HG02642 (cell line): ENCODE measurements at regions not wholly inside any gene's neighbourhood (a gene's known extent, or its start where the extent isn't known, plus 50 kb on each side); places are given as distances from the start of the nearest gene placed in this dataset.

ENCODE experiments used
- ATAC-seq: cut with Tn5 transposase; IDR thresholded peaks from one replicate; pipeline ENCODE4 v1.9.1; 2021; ENCODE audit warnings: mild to moderate bottlenecking; ENCODE audit not compliant: unreplicated experiment, poor library complexity

DNA sequence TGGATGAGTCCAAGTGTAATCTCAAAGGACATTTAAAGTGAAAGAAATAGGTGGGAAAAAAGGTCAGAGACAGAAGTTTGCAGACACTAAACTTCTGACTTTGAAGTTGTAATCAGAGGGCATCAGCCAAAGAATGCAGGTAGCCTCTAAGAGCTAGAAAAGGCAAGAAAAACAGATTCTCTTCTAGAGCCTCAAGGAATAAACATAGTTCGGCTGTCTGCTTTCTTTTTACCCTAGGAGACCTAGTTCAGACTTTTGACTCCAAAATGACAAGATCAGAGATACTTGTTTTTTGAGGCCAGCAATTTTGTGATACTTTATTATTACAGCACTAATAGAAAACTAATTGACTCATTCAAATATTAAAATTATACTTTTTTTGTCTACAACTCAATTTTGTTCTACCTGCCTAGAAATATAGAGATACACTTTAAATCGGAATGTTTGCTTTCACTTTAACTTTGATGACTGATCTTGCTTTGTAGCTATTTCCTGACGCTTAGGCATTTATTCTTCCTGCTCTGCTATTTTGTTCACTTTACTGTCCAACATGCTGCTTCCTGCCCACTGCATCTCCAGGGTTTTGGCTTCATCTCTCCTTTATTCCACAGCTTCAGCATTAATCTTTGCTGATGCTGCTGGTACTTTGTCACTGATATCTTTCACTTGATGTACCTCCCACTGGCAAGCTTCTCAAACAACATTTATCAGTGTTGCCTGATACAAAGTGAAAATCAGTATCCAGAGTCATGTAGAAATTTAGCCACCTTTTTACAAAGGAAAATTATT is 272.5 kb downstream of the DSEL start:
- peak; percentile 58 for ATAC-seq

DNA sequence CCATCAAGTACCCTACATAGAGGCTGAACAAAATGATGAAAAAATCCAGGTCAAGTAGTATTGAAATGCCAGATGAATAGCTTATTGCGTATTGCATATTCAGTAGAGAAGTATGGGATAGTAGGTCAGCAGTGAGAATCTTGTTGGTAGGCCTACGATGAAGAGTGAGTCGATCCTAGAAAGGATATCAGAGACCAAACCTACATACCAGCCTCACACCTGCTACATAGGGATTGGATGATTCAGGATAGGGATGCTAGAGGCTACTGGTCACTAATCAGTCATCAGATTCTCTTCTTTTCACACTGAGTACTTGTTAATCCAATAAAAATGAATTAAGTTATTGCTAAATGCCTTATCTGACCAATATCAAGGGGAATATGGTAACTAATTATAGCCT is 274.5 kb downstream of the DSEL start:
- no peak for ATAC-seq

DNA sequence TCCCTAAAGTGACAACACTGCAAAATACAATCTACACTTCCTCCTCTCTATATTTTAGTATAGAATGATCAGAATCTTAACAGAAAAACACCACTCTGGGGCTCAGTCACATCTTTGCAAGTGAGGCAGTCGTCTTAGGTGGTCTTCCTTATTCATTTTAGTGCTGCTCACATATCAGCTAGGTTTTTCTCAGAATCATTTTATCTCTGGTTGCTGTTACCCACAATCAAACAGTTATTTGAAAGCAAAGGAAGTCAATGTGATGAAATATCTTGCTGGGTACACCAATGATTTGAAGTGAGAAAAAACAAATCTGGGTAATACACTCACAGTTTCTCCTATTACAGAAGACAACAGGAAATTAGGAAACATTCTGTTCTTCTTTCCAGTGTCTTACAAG is 275.2 kb downstream of the DSEL start:
- ATAC-seq, result no peak

DNA sequence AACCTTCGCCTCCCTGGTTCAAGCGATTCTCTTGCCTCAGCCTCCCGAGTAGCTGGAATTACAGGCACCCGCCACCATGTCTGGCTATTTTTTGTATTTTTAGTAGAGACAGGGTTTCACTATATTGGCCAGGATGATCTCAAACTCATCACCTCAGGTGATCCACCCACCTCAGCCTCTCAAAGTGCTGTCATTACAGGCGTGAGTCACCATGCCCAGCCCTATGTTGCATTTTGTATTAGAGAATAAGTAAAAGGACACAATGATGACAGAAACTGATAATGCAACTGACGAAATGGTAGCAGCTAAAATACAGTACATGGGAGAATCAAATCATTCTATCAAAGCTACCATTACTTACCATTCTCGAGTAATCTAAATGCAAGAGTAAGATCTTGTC is 276.7 kb downstream of the DSEL start:
- ATAC-seq, result no peak

DNA sequence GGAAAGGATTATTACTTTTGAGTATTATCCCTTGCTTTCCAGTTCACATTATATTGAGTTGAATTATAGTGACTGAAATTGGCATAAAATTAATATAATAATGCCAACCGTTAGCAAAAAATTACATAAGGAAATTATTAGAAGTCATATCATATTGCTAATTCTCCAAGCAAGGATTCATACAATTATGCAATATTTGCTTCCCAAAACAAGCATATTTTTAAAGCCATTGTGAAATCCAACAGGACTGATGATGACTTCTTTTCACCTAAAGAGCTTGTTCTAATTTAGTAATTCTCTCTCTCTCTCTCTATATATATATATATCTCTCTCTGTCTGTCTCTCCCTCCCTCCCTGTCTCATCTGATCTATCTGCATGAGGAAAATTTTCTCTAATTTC is 283.5 kb downstream of the DSEL start:
- no peak for ATAC-seq

DNA sequence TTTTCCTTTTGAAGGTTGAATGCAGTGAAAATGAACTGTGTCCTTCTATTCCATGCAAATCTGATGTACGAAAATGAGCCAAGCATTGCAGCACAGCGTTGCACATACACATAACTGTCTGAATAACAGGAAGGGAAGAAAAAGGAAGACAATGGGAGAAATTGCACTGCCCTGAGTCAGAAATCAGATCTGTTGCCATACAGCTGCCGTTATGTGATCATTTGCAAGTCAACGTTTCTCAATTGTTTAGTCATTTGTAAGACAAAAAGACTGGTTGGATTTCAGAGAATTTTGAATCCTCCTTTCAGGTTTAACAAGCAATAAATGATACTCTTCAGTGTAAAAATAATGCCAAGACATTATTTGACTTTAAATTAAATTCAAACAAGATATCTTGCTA is 284.1 kb downstream of the DSEL start:
- no peak for ATAC-seq

DNA sequence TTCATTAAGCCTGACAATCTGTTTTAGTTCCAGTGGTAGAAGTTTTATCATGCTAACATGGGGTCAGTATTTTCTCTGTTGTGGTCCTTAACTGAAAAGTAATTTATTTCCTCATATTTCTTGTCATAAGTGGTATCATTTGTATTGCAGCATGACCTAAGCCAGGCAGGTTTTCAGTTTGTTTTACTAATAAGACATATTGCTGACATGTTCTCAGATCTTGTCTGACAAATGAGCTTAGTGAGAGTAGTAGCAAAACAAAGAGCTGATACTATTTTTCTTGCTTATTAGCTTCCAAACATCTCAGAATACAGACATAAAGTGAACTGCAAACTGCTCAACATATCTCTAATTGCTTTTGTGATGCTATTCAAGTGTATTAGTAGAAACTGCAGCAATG is 293.6 kb downstream of the DSEL start:
- no peak for ATAC-seq

DNA sequence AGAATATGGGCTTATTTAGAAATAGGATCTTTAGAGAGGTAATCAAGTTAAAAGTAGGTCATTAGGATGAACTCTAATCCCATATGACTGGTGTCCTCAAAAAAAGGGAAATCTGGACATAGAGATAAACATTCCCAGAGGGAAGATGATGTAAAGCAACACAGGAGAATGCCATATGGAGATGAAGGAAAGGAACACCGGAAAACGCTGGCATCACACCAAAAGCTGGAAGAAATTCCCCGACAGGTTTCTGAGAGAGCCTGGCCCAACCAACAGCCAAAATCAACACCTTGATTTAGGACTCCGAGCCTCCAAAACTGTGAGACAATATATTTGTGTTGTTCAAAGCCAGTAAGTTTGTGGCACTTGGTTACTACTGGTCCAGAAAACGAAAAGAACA is 296.7 kb downstream of the DSEL start:
- ATAC-seq, result no peak

DNA sequence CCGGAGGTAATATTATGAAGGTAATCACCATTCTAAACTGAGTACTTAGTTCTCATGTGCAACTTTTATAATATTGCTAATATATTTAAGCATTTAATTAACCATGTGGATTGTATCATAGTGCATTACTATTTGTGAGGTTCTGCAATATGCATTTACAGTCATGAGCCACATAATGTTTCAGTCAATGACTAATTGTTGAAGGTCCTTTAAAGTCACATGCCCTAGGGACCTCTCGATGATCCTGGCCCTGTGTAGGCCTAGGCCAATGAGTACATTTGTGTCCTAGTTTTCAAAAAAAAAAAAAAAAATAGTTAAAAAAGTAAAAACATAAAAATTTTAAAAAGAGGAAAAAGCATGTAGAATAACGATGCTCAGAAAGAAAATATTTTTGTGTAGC is 298.0 kb downstream of the DSEL start:
- no peak for ATAC-seq

DNA sequence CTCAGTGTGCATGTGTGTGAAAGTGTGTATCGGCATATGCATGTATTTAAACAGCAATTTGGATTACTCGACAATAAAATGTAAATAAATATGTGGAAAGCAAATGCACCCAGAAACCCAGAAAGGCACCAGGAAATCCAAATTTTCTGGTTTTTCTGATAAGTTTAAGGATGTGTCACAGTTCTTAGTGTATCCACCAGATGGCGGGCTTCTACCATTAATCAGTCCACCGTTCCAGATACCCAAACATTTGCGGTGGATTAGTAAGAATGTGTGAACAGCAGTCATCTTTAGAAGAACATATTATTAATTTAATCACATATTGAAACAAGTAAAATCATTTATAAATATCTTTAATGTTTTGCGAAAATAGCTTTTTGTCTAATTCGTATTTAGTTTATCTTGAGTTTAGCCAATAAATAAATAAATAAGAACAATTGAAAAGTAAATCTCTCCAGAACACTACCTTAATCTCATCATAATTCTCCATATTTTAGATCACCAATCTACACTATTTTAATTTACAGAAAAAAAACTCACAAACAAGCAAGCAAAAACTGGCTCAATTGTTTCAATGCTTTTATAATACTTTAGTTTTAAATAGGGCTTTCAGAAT is 298.9 kb downstream of the DSEL start:
- peak; percentile 91 for ATAC-seq

DNA sequence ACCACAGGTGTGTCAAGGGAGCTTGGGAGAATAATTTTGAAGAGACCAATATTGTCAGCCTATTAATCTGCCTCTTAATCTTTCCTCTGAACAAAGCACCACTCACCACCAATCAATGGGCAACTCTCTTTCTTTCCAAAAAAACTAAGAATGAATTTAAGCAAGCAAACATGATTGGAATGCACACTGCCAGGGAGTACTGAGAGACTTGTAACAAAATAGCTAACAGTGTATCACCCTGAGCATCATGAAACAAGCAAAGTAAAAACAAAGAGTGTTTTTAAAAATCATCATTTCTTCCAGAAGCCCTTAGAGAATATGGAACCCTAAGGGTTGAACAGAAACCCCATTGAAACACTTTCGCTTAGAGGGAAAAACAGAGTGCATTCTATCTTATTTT is 299.7 kb downstream of the DSEL start:
- ATAC-seq, result no peak

DNA sequence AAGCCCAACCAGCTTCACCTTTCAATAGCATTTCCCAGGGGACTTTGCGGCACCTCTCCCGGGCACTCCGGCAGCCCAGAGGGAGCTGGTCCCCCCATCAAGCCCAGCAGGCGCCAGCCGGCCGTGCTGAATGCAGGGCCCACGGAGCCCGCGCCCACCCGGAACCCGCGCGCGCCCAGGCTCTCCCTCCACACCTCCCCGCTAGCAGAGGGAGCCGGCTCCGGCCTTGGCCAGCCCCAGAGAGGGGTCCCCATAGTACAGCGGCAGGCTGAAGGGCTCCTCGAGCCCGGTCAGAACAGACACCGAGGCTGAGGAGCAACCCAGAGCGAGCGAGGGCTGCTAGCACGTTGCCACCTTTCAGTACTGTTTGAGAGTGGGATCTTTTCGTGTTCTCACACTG is 300.8 kb downstream of the DSEL start:
- no peak for ATAC-seq

DNA sequence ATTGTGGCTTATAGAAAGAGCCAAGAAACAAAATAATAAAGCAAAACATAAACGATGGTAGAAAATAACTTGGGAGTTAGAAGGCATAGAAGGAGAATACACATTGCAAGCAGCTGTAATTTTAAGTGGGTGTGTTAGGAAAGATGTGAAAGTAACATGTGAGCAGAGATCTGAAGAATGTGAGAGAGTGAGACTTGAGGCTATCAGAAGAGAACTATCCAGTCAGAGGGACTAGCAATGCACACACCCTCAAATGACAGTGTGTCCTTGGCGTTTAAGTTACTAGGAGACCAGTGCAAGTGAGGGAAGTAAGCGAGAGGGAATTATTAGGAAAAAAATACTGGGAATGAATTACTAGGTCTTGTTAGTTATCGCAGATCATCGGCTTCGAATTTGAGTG is 304.9 kb downstream of the DSEL start:
- no peak for ATAC-seq

DNA sequence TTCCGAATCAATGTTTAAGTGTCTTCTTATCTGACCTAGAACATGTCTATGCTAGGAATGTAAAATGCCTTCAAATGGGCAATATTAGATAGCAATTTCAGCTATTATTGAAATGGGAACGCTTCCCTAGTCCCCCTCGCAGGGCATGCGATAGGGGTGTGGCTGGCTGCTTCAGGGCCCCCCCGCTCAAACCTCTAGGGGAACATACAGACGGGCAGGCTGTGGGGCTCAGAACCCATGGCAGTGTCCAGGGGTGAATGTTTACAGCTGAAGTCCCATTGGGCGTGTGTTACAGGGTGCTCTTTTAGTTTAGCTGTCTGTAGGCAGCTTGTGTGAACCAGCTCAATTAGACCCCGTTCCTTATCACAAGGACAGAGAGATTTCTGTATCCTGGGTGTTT is 315.9 kb downstream of the DSEL start:
- ATAC-seq, result peak; percentile 19

DNA sequence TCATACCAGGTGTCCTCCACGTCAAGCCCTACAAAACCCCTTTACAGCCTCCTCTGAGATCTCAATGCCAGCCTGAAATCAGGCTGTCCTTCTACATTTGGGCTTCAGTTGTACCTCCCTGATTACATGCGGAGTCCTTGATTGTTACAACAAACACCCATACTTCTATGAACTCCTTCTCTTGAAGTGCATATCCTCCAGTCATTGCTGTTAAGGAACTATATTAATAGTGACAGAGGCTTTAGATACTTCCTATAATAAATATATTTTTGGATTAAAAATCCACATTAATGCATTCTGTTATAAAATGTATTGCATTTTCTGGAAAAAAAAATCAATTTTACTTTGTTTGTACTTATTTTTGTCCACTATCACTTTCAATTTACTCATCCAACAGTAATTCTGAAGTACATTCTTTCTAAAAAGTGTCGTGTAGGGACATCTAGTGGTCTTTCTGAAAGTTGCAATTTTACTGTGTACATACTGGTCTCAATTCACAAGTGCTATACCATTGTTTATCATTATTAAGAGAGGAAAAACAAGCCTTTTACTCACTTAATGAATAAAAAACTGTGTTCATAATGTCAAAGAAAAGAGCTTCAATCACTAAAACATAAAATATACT is 316.4 kb downstream of the DSEL start:
- ATAC-seq, result peak; percentile 94

DNA sequence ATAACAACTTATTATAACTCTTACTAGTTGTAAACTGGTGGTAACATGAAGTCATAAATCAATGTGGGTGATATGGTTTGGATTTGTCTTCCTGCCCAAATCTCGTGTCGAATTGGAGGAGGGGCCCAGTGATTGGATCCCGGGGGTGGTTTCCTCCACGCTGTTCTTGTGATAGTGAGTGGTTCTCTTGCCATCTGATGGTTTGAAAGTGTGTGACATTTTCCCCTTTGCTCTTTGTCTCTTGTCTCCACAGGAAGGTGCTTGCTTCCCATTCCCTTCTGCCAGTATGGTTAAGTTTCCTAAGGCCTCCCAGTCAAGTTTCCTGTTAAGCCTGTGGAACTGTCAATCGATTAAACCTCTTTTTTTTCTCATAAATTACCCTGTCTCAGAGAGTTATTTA is 321.6 kb downstream of the DSEL start:
- ATAC-seq, result no peak

DNA sequence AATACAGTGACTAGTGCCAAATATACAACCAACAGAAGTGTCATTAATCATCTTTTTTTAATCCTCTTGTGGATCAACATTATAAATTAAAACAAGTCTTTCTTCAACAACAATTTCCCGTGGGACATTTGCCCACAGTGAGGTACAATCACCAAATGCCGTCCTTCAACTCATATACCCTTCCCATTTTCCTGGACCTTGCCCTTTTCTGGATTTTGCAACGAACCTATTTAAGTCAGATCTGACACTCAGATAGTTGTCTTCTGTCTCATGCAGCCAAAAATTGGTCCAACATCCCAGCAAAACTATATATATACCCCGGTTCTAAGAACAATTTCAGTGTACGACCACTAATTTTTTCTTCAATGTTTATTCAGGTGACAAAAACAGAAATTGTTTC is 324.0 kb downstream of the DSEL start:
- ATAC-seq, result no peak

DNA sequence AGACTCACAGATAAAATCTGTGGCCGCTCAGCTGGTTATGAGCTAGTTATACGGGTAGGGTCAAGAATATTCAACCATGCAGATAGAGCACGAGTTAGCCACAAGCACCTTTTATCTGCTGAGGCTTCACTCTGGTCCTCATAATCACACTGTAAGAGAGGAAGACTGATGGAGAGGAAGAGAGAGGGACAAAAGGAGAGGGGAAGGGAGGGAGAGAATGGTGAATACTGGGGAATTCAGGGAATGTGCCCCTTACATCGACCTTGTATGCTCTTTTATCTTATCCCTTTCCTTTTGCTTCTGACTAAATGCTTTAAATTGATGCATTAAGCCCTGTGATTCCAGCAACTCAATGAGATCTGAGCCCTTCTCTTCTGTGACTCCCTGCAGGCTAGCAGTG is 333.1 kb downstream of the DSEL start:
- ATAC-seq, result no peak

DNA sequence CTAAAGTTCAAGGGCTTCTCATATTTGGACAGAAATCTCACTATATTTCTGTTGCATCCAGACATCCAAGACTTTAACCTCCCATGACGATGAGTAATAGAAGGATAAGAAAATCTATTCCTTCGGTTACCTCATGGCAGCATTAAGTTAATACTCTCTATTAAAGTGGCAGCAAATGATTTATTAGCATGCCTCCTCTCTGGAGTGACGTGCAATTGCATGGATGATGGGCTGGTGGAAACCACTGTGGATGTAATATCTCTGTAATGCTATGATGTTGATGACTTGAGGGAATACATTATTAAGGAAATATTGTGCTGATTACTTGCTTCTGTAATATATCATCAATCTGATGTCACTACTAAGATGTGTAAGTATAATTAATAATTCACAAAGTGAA is 336.8 kb downstream of the DSEL start:
- no peak for ATAC-seq

DNA sequence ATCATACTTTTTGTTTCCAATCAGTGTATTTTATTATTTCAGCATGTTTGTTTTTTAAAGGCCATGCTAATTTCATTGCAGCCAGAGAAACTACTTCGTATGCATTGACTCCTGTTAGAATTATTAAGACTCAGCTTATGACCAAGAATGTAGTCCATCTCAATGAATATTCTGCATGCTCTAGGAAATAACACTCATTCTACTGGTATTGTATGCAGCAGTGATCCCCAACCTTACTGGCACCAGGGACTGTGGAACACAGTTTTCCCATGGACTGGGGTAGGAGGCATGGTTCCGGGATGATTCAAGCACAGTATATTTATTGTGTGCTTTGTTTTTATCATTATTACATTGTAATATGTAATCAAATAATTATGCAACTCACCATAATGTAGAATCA is 356.9 kb downstream of the DSEL start:
- ATAC-seq, result no peak

DNA sequence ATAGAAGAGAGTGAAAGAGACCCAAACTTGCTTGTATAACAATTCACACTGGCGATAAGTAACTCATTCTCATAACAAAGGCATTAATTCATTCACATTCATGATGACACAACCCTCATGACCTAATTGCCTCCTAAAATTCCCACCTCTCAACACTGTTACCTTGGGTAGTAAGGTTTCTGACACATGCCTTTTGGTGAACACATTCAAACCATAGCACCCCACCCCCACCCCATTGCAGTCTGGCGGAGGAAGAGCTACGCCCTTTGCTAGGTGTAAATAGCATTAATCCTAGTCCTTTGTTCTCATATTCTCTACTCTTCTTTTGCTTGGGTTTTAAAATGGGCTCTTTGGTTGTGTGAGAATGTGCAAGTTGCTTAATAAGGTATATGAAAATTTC is 361.5 kb downstream of the DSEL start:
- ATAC-seq, result no peak

DNA sequence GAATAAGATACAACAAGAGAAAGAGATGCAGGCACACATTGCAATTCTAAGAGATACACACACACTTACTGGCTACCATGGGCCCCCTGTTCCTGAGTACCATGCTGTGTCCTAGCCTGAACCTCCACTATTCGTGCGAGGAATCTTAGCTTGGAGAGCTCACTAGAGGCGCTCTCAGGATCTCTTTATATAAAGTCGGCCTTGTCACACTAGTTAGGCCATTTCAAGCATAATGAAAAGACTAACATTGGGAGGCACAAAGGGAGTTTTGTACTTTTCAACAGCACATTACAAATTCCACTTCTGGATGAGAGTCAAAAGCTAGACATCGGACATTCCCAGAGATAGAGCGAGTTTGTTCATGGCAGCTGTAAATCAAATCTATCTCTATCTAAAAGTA is 365.2 kb downstream of the DSEL start:
- ATAC-seq, result no peak
